ENCODE measurements at regions not wholly inside any gene's neighbourhood (a gene's known extent, or its start where the extent isn't known, plus 50 kb on each side); places are given as distances from the start of the nearest gene placed in this dataset.
A peak's percentile ranks its signal among the peaks of the same experiment; 100 is the strongest.

- TF ChIP-seq JUND (IDR thresholded peaks at IDR 0.05; ENCODE audit: low read depth), result no peak
- DNase-seq (ENCODE audit: low read depth in 1 of 2, low spot score in 1 of 2), result peak in 1 of 2 experiments; percentile 34
- in situ Hi-C loops (cut with HindIII; ENCODE audit: low pct_unique_long_range_greater_than_20kb, low sequenced_read_pairs), result no loop called here
Observed at GRCh38 chr7:80334196-80334595, 177.7 kb downstream of the GNAT3 start.

- no peak for DNase-seq (ENCODE audit: low read depth in 1 of 2, low spot score in 1 of 2)
- in situ Hi-C loops (cut with HindIII; ENCODE audit: low pct_unique_long_range_greater_than_20kb, low sequenced_read_pairs), result no loop called here
- TF ChIP-seq JUND (IDR thresholded peaks at IDR 0.05; ENCODE audit: low read depth), result no peak
Observed at GRCh38 chr7:80333040-80333439, 178.8 kb downstream of the GNAT3 start.

GRCh38 chr7:80330434-80330833 lies 181.4 kb downstream of the GNAT3 start:
- no peak for DNase-seq (ENCODE audit: low read depth in 1 of 2, low spot score in 1 of 2)

GRCh38 chr7:80324032-80324431 lies 187.8 kb downstream of the GNAT3 start:
- no peak for TF ChIP-seq JUND (IDR thresholded peaks at IDR 0.05; ENCODE audit: low read depth)
- in situ Hi-C loops (cut with HindIII; ENCODE audit: low pct_unique_long_range_greater_than_20kb, low sequenced_read_pairs), result no loop called here
- DNase-seq (ENCODE audit: low read depth in 1 of 2, low spot score in 1 of 2), result peak in 1 of 2 experiments; percentile 66

More at GRCh38 chr7:80330434-80330833, 181.4 kb downstream of the GNAT3 start:
- TF ChIP-seq JUND (IDR thresholded peaks at IDR 0.05; ENCODE audit: low read depth), result no peak
- in situ Hi-C loops (cut with HindIII; ENCODE audit: low pct_unique_long_range_greater_than_20kb, low sequenced_read_pairs), result no loop called here

- DNase-seq (ENCODE audit: low read depth in 1 of 2, low spot score in 1 of 2), result no peak
- no peak for TF ChIP-seq JUND (IDR thresholded peaks at IDR 0.05; ENCODE audit: low read depth)
- in situ Hi-C loops (cut with HindIII; ENCODE audit: low pct_unique_long_range_greater_than_20kb, low sequenced_read_pairs), result no loop called here
Observed at GRCh38 chr7:80319461-80319860, 184.8 kb downstream of the GNAI1 start.

- no peak for DNase-seq (ENCODE audit: low read depth in 1 of 2, low spot score in 1 of 2)
- in situ Hi-C loops (cut with HindIII; ENCODE audit: low pct_unique_long_range_greater_than_20kb, low sequenced_read_pairs), result no loop called here
- TF ChIP-seq JUND (IDR thresholded peaks at IDR 0.05; ENCODE audit: low read depth), result no peak
Observed at GRCh38 chr7:80318081-80318480, 183.4 kb downstream of the GNAI1 start.

- in situ Hi-C loops (cut with HindIII; ENCODE audit: low pct_unique_long_range_greater_than_20kb, low sequenced_read_pairs), result no loop called here
- no peak for TF ChIP-seq JUND (IDR thresholded peaks at IDR 0.05; ENCODE audit: low read depth)
- DNase-seq (ENCODE audit: low read depth in 1 of 2, low spot score in 1 of 2), result no peak
Observed at GRCh38 chr7:80316811-80317210, 182.2 kb downstream of the GNAI1 start.

GRCh38 chr7:80313716-80314115 lies 179.1 kb downstream of the GNAI1 start:
- no peak for TF ChIP-seq JUND (IDR thresholded peaks at IDR 0.05; ENCODE audit: low read depth)
- DNase-seq (ENCODE audit: low read depth in 1 of 2, low spot score in 1 of 2), result no peak
- in situ Hi-C loops (cut with HindIII; ENCODE audit: low pct_unique_long_range_greater_than_20kb, low sequenced_read_pairs), result no loop called here

GRCh38 chr7:80313067-80313626 lies 178.5 kb downstream of the GNAI1 start:
- no peak for DNase-seq (ENCODE audit: low read depth in 1 of 2, low spot score in 1 of 2)
- no peak for TF ChIP-seq JUND (IDR thresholded peaks at IDR 0.05; ENCODE audit: low read depth)
- in situ Hi-C loops (cut with HindIII; ENCODE audit: low pct_unique_long_range_greater_than_20kb, low sequenced_read_pairs), result no loop called here

- peak in 1 of 2 experiments; percentile 18 for DNase-seq (ENCODE audit: low read depth in 1 of 2, low spot score in 1 of 2)
- in situ Hi-C loops (cut with HindIII; ENCODE audit: low pct_unique_long_range_greater_than_20kb, low sequenced_read_pairs), result no loop called here
- TF ChIP-seq JUND (IDR thresholded peaks at IDR 0.05; ENCODE audit: low read depth), result no peak
Observed at GRCh38 chr7:80312139-80312661, 177.6 kb downstream of the GNAI1 start.

- in situ Hi-C loops (cut with HindIII; ENCODE audit: low pct_unique_long_range_greater_than_20kb, low sequenced_read_pairs), result no loop called here
- DNase-seq (ENCODE audit: low read depth in 1 of 2, low spot score in 1 of 2), result no peak
- TF ChIP-seq JUND (IDR thresholded peaks at IDR 0.05; ENCODE audit: low read depth), result no peak
Observed at GRCh38 chr7:80311313-80311712, 176.7 kb downstream of the GNAI1 start.

GRCh38 chr7:80309971-80310549 lies 175.4 kb downstream of the GNAI1 start:
- in situ Hi-C loops (cut with HindIII; ENCODE audit: low pct_unique_long_range_greater_than_20kb, low sequenced_read_pairs), result no loop called here
- DNase-seq (ENCODE audit: low read depth in 1 of 2, low spot score in 1 of 2), result no peak
- TF ChIP-seq JUND (IDR thresholded peaks at IDR 0.05; ENCODE audit: low read depth), result no peak

GRCh38 chr7:80309377-80309776 lies 174.7 kb downstream of the GNAI1 start:
- no peak for TF ChIP-seq JUND (IDR thresholded peaks at IDR 0.05; ENCODE audit: low read depth)
- in situ Hi-C loops (cut with HindIII; ENCODE audit: low pct_unique_long_range_greater_than_20kb, low sequenced_read_pairs), result no loop called here
- DNase-seq (ENCODE audit: low read depth in 1 of 2, low spot score in 1 of 2), result no peak

Measured in T47D (cell line).